Peyer's patch (tissue), 4 donors: ENCODE measurements at regions not wholly inside any gene's neighbourhood (a gene's known extent, or its start where the extent isn't known, plus 50 kb on each side); places are given as distances from the start of the nearest gene placed in this dataset.

ENCODE experiments used
- POLR2A ChIP-seq, 2 donors: fragments of 450-650 bp; IDR thresholded peaks; one replicate each; pipeline ENCODE4 v1.5.1; 2017; ENCODE audit warnings: antibody characterized with exemption in 2 of 2, mild to moderate bottlenecking in 2 of 2, moderate library complexity in 2 of 2
- TF ChIP-seq, protein P1 (sequence below), 6 experiments: fragments of 450-650 bp in 4 of 6; fragments of 200-600 bp in 2 of 6; sonication (generic) in 1 of 6; IDR thresholded peaks; one replicate each; pipeline ENCODE4 v1.5.1; 2017 to 2019; ENCODE audit warnings: antibody characterized with exemption in 6 of 6, mild to moderate bottlenecking in 3 of 6, moderate library complexity in 1 of 6

DNA sequence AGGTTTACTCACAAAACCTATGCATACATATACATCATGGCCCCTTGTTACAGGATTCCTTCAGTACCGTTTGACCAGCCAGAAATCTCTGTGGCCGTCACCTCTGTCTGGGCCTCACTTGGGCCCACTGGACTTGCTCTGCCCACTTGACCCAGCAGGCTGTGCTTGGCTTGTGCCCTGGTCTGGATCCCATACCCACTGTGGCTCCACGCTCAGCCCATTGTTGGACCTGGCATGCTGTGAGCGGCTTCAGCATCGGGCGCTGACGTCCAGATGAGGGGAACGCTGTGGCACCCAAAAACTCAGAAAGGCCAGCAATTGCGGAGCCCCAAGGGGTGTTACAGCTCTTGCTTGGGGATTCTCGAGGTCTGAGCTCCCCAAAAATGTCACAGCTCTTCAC, 733.6 kb downstream of the PLOD2 start:
- TF ChIP-seq, protein P1, sequence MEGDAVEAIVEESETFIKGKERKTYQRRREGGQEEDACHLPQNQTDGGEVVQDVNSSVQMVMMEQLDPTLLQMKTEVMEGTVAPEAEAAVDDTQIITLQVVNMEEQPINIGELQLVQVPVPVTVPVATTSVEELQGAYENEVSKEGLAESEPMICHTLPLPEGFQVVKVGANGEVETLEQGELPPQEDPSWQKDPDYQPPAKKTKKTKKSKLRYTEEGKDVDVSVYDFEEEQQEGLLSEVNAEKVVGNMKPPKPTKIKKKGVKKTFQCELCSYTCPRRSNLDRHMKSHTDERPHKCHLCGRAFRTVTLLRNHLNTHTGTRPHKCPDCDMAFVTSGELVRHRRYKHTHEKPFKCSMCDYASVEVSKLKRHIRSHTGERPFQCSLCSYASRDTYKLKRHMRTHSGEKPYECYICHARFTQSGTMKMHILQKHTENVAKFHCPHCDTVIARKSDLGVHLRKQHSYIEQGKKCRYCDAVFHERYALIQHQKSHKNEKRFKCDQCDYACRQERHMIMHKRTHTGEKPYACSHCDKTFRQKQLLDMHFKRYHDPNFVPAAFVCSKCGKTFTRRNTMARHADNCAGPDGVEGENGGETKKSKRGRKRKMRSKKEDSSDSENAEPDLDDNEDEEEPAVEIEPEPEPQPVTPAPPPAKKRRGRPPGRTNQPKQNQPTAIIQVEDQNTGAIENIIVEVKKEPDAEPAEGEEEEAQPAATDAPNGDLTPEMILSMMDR (IDR thresholded peaks at IDR 0.05) = no peak
- no peak for TF ChIP-seq POLR2A (IDR thresholded peaks at IDR 0.05)
